ENCODE measurements at regions not wholly inside any gene's neighbourhood (a gene's known extent, or its start where the extent isn't known, plus 50 kb on each side); places are given as distances from the start of the nearest gene placed in this dataset.

GRCh38 chr1:208556461-208556860, 312.3 kb upstream of the PLXNA2 start:
- TF ChIP-seq CTCF (IDR thresholded peaks at IDR 0.05; ENCODE audit: borderline replicate concordance, extremely low read depth, low read length, poor library complexity, severe bottlenecking), result no peak
- TF ChIP-seq EZH2 (IDR thresholded peaks at IDR 0.05; ENCODE audit: borderline replicate concordance, low read depth, low read length, severe bottlenecking), result no peak

All from DND-41 (cell line).